ENCODE measurements at regions not wholly inside any gene's neighbourhood (a gene's known extent, or its start where the extent isn't known, plus 50 kb on each side); places are given as distances from the start of the nearest gene placed in this dataset.

DNA sequence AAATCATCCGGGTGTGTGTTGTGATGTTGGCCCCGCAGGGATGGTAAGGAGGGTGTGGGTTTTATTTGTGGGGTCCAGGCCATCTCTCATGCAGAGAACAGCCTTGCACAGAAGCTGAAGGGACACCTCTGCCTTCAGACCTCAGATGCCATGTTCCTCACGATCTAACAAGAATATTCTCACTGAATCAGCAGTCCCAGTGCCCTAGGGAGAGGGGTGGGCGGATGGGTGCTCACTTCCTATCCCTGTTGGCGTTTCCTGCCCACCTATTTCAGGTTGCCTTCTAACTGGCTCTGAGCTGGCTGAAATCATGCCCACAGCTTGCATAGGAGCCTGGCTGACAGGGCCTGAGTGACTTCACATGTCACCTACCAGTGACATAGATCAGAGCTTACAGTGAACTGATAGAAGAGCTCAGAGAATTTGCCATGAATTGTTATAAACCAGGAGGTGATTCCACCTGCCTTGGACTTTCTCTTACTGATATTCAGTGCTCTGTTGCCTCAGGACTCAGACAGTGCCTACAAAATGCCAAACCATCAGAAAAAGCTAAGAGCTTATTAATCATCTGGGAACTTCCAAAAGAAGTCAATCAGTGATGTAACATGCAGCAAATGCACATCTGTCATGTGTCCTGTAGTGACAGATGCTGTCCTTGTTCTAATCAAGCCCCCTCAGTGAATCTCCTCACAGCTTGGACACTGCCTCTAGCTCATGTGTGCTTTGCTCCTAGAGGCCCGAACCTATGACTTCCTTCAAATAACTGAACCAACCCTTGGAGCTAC, 186.8 kb upstream of the ADRA1D start:
- TF ChIP-seq CTCF (IDR thresholded peaks at IDR 0.05) (no peak), POLR2AphosphoS5 (IDR thresholded peaks at IDR 0.05) (no peak)
